DND-41 (cell line): ENCODE measurements at regions not wholly inside any gene's neighbourhood (a gene's known extent, or its start where the extent isn't known, plus 50 kb on each side); places are given as distances from the start of the nearest gene placed in this dataset.

ENCODE experiments used
- ATAC-seq: fragments of 200-7000 bp; cut with Tn5 transposase; 3 replicates; pipeline ENCODE4 v1.9.1; 2021; ENCODE audit warnings: low read depth; ENCODE audit not compliant: insufficient read depth
- DNase-seq: peaks from one replicate; pipeline ENCODE4 v3.0.0-alpha.2; 2020
- H2AFZ ChIP-seq: 2 replicates; pipeline ENCODE4 v1.6.0; 2012; ENCODE audit warnings: low read depth, low read length
- H3K27ac ChIP-seq: 2 replicates; pipeline ENCODE4 v1.5.1; 2012; ENCODE audit warnings: low read length, inconsistent platforms
- H3K27me3 ChIP-seq: fragments of 200-600 bp; sonication (generic); 2 replicates; pipeline ENCODE4 v1.6.0; 2012; ENCODE audit warnings: low read length, mild to moderate bottlenecking, inconsistent platforms; ENCODE audit not compliant: insufficient read depth, poor library complexity
- H3K36me3 ChIP-seq: 2 replicates; pipeline ENCODE4 v1.5.1; 2012; ENCODE audit warnings: low read length, inconsistent platforms; ENCODE audit not compliant: insufficient read depth
- H3K4me1 ChIP-seq: 2 replicates; pipeline ENCODE4 v1.5.1; 2012; ENCODE audit warnings: mild to moderate bottlenecking, low read length; ENCODE audit not compliant: insufficient read depth
- H3K4me2 ChIP-seq: 2 replicates; pipeline ENCODE4 v1.6.0; 2012; ENCODE audit warnings: mild to moderate bottlenecking, moderate library complexity, low read length, inconsistent platforms; ENCODE audit not compliant: insufficient read depth
- H3K4me3 ChIP-seq, 2 experiments: fragments of 200-600 bp in 1 of 2; shearing (Covaris generic) in 1 of 2; 2 replicates each; pipeline ENCODE4 v1.5.1; 2012 to 2016; ENCODE audit warnings: inconsistent platforms in 2 of 2, low read length in 2 of 2, mild to moderate bottlenecking in 2 of 2, low read depth in 1 of 2, moderate library complexity in 1 of 2
- H3K79me2 ChIP-seq: 2 replicates; pipeline ENCODE4 v1.6.0; 2012; ENCODE audit warnings: low read length, inconsistent platforms; ENCODE audit not compliant: insufficient read depth
- H3K9ac ChIP-seq: 2 replicates; pipeline ENCODE4 v1.6.0; 2012; ENCODE audit warnings: low read depth, mild to moderate bottlenecking, inconsistent platforms, low read length, moderate library complexity
- H3K9me3 ChIP-seq: 2 replicates; pipeline ENCODE4 v1.5.1; 2012; ENCODE audit warnings: low read length, moderate library complexity, mild to moderate bottlenecking, inconsistent platforms; ENCODE audit not compliant: insufficient read depth, severe bottlenecking
- H4K20me1 ChIP-seq: 2 replicates; pipeline ENCODE4 v1.6.0; 2012; ENCODE audit warnings: low read length; ENCODE audit not compliant: insufficient read depth
- CTCF ChIP-seq: IDR thresholded peaks from 2 replicates; pipeline ENCODE4 v1.5.1; 2012; ENCODE audit warnings: borderline replicate concordance, low read length, moderate library complexity, mild to moderate bottlenecking; ENCODE audit not compliant: poor library complexity, severe bottlenecking; ENCODE audit errors: extremely low read depth
- EZH2 ChIP-seq: IDR thresholded peaks from 3 replicates; pipeline ENCODE4 v1.6.1; 2012; ENCODE audit warnings: borderline replicate concordance, low read depth, mild to moderate bottlenecking, moderate library complexity, low read length, inconsistent platforms; ENCODE audit not compliant: severe bottlenecking

- ATAC-seq: no peak
- no peak for DNase-seq
Measured at GRCh38 chr3:36215241-36215640, 165.1 kb upstream of the STAC start.

GRCh38 chr3:36219398-36219797 is 160.9 kb upstream of the STAC start:
- DNase-seq (no peak), ATAC-seq (no peak)
- Histone ChIP-seq H3K4me3 (no peak overlapping the region), H3K27ac (no peak overlapping the region), H3K9ac (no peak overlapping the region), H3K4me1 (no peaks in the 10 kb centered on the region), H3K27me3 (peaks cover 7% of the 10 kb centered on the region), H3K36me3 (no peaks in the 10 kb centered on the region), H3K79me2 (no peaks in the 10 kb centered on the region), H2AFZ (no peak overlapping the region), H3K4me2 (no peak overlapping the region), H3K9me3 (no peaks in the 10 kb centered on the region), H4K20me1 (no peaks in the 10 kb centered on the region)
- no peak for TF ChIP-seq CTCF
- TF ChIP-seq EZH2: no peak

More at GRCh38 chr3:36215241-36215640, 165.1 kb upstream of the STAC start:
- Histone ChIP-seq H3K27me3 (peaks cover 8% of the 10 kb centered on the region), H3K27ac (no peak overlapping the region), H3K9ac (no peak overlapping the region), H3K4me2 (no peak overlapping the region), H3K4me3 (no peak overlapping the region), H4K20me1 (no peaks in the 10 kb centered on the region), H3K36me3 (no peaks in the 10 kb centered on the region), H2AFZ (no peak overlapping the region), H3K4me1 (no peaks in the 10 kb centered on the region), H3K79me2 (no peaks in the 10 kb centered on the region), H3K9me3 (no peaks in the 10 kb centered on the region)
- TF ChIP-seq CTCF: no peak
- TF ChIP-seq EZH2: no peak

- H3K4me1 ChIP-seq: no peaks in the 10 kb centered on the region
- H3K27me3 ChIP-seq: peaks cover 1% of the 10 kb centered on the region
- H2AFZ ChIP-seq: no peak overlapping the region
- H3K27ac ChIP-seq: no peak overlapping the region
- H3K9ac ChIP-seq: no peak overlapping the region
- TF ChIP-seq CTCF: no peak
- TF ChIP-seq EZH2: no peak
- no peak for DNase-seq
- H3K36me3 ChIP-seq: no peaks in the 10 kb centered on the region
- no peak overlapping the region for H3K4me2 ChIP-seq
- H4K20me1 ChIP-seq: no peaks in the 10 kb centered on the region
- no peaks in the 10 kb centered on the region for H3K79me2 ChIP-seq
- H3K4me3 ChIP-seq: no peak overlapping the region
- no peaks in the 10 kb centered on the region for H3K9me3 ChIP-seq
- ATAC-seq: no peak
Measured at GRCh38 chr3:36220173-36220572, 160.1 kb upstream of the STAC start.

GRCh38 chr3:36221975-36222374 is 158.3 kb upstream of the STAC start:
- Histone ChIP-seq H2AFZ (no peak overlapping the region), H3K27ac (no peak overlapping the region), H3K36me3 (no peaks in the 10 kb centered on the region), H3K27me3 (no peaks in the 10 kb centered on the region), H3K4me2 (no peak overlapping the region), H3K9me3 (no peaks in the 10 kb centered on the region), H3K4me1 (no peaks in the 10 kb centered on the region), H3K4me3 (no peak overlapping the region), H4K20me1 (no peaks in the 10 kb centered on the region), H3K9ac (no peak overlapping the region), H3K79me2 (no peaks in the 10 kb centered on the region)
- TF ChIP-seq EZH2 (no peak), CTCF (no peak)
- DNase-seq (no peak), ATAC-seq (no peak)
